KMS-11 (cell line): ENCODE measurements at regions not wholly inside any gene's neighbourhood (a gene's known extent, or its start where the extent isn't known, plus 50 kb on each side); places are given as distances from the start of the nearest gene placed in this dataset.

Experiments used
- H2AFZ ChIP-seq: fragments of 200-600 bp; sonication (generic); 2 replicates; pipeline ENCODE4 v1.6.1; 2016; ENCODE audit warnings: antibody characterized with exemption, mixed run types, low read depth
- H3K27ac ChIP-seq: fragments of 200-600 bp; sonication (generic); 2 replicates; pipeline ENCODE4 v1.6.1; 2016; ENCODE audit warnings: mild to moderate bottlenecking, mixed run types
- H3K27me3 ChIP-seq: fragments of 200-600 bp; sonication (generic); 2 replicates; pipeline ENCODE4 v1.6.1; 2017; ENCODE audit warnings: mild to moderate bottlenecking, low read depth, mixed run types, moderate library complexity; ENCODE audit not compliant: insufficient read depth
- H3K36me3 ChIP-seq: fragments of 200-600 bp; sonication (generic); 2 replicates; pipeline ENCODE4 v1.6.1; 2017; ENCODE audit warnings: mild to moderate bottlenecking, mixed run types; ENCODE audit not compliant: insufficient read depth
- H3K4me1 ChIP-seq: fragments of 200-600 bp; sonication (generic); 2 replicates; pipeline ENCODE4 v1.6.1; 2016; ENCODE audit warnings: mild to moderate bottlenecking, low read depth, mixed run types; ENCODE audit not compliant: poor library complexity, severe bottlenecking
- H3K4me2 ChIP-seq: fragments of 200-600 bp; sonication (generic); 2 replicates; pipeline ENCODE4 v1.7.0; 2016; ENCODE audit warnings: mild to moderate bottlenecking, mixed run types
- H3K4me3 ChIP-seq: fragments of 200-600 bp; sonication (generic); IDR thresholded peaks from 2 replicates; pipeline ENCODE4 v1.6.1; 2017; ENCODE audit warnings: low read depth, low read length, mixed read lengths; ENCODE audit not compliant: insufficient read depth
- H3K79me2 ChIP-seq: fragments of 200-600 bp; sonication (generic); 2 replicates; pipeline ENCODE4 v1.6.1; 2016; ENCODE audit warnings: low read depth, mixed run types; ENCODE audit not compliant: insufficient read depth
- H3K9ac ChIP-seq: fragments of 200-600 bp; sonication (generic); 2 replicates; pipeline ENCODE4 v1.6.1; 2016; ENCODE audit warnings: mild to moderate bottlenecking, mixed run types
- H4K20me1 ChIP-seq: fragments of 200-600 bp; sonication (generic); 2 replicates; pipeline ENCODE4 v1.6.1; 2016; ENCODE audit warnings: mild to moderate bottlenecking, mixed run types; ENCODE audit not compliant: insufficient read depth
- TF ChIP-seq, protein P1 (sequence below): fragments of 200-600 bp; sonication (generic); conservative IDR thresholded peaks from 2 replicates; pipeline ENCODE4 v1.6.1; 2017; ENCODE audit warnings: low read depth, mild to moderate bottlenecking, antibody characterized with exemption, low read length, moderate library complexity, mixed read lengths

DNA sequence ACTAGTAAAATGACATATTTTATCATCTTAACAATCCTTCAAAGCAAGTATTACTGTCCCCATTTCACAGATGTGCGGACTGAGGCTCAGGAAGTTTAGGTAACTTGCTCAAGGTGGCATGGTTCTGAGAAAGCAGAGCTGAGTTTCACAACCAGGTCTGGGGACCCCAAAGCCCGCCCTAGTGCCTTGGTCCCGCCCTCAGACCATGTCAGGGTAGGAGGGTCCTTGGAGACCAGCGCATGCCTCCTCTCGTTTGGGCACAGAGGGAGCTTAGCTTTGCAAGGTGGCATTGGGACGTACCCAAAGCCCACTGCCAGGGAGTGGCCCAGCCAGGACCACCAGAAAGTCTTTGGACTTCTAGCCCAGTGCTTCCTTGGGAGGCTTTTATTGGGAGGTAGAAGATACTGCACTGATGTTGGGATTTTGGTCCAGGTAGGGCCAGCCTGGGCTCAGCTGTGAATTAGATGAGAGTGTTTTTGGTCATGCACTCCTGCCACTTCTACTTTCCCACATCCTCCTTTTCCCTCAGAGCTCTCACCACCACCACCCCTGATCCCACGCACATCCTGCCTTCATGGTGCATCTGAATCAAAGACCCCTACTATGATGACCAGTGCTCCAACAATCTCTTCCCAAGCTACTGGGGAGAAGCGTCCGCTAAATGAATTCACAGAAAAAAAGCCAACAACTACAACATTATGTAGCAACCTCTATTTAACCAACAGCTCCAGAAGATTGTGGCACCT is 307.9 kb downstream of the TLE3 start:
- no peaks in the 10 kb centered on the region for H3K27me3 ChIP-seq
- H4K20me1 ChIP-seq: no peaks in the 10 kb centered on the region
- TF ChIP-seq, protein P1, sequence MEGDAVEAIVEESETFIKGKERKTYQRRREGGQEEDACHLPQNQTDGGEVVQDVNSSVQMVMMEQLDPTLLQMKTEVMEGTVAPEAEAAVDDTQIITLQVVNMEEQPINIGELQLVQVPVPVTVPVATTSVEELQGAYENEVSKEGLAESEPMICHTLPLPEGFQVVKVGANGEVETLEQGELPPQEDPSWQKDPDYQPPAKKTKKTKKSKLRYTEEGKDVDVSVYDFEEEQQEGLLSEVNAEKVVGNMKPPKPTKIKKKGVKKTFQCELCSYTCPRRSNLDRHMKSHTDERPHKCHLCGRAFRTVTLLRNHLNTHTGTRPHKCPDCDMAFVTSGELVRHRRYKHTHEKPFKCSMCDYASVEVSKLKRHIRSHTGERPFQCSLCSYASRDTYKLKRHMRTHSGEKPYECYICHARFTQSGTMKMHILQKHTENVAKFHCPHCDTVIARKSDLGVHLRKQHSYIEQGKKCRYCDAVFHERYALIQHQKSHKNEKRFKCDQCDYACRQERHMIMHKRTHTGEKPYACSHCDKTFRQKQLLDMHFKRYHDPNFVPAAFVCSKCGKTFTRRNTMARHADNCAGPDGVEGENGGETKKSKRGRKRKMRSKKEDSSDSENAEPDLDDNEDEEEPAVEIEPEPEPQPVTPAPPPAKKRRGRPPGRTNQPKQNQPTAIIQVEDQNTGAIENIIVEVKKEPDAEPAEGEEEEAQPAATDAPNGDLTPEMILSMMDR: no peak
- no peak overlapping the region for H3K27ac ChIP-seq
- no peak overlapping the region for H3K4me3 ChIP-seq
- H3K9ac ChIP-seq: no peak overlapping the region
- H3K4me2 ChIP-seq: no peak overlapping the region
- no peaks in the 10 kb centered on the region for H3K36me3 ChIP-seq
- no peak overlapping the region for H2AFZ ChIP-seq
- no peaks in the 10 kb centered on the region for H3K79me2 ChIP-seq
- no peaks in the 10 kb centered on the region for H3K4me1 ChIP-seq

DNA sequence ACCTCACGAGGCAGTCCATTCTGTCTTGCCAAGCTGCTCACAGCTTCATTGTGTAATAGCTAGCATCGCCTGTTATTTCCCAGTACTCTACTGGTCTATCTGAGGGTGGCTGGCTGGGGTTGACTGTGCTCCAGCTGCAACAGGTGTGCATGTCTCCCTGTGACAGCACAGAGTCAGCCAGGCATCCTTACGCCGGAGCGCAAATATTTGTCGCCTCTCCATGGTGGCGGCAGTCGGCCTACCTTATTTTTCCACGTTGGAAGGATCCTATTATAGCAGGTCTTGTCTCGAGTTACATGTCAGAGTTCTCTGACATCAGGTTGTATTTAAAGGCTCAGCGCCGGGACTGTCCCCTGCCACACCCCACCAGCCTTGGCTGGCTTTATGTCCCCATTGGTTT is 307.1 kb downstream of the TLE3 start:
- Histone ChIP-seq H3K27me3 (no peaks in the 10 kb centered on the region), H3K27ac (no peak overlapping the region)

DNA sequence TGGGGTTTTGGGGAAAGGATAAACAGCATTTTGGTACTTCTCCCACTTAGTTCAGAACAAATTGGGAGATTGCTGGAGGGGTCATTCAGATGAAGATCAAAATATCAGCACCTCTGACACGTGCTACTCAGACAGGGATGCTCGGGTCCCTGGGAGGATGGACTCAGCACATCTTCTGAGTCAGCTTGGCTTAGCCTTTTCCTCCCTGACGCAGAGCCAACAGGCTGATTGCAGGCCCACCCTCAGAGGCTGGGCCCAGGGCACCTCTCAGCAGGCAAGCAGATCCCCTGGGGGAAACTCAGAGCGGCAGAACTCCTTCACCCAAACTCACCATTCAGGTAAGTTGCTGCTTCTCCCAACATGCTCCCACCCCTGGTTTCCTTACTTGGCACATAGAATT is 304.9 kb downstream of the TLE3 start:
- Histone ChIP-seq H3K27me3 (no peaks in the 10 kb centered on the region), H3K9ac (no peak overlapping the region), H2AFZ (no peak overlapping the region), H3K27ac (no peak overlapping the region), H4K20me1 (no peaks in the 10 kb centered on the region), H3K4me1 (no peaks in the 10 kb centered on the region), H3K79me2 (no peaks in the 10 kb centered on the region), H3K4me3 (no peak overlapping the region), H3K36me3 (no peaks in the 10 kb centered on the region), H3K4me2 (no peak overlapping the region)
- TF ChIP-seq, protein P1: no peak

More for the DNA sequence above, 307.1 kb downstream of the TLE3 start:
- Histone ChIP-seq H3K4me2 (no peak overlapping the region), H4K20me1 (no peaks in the 10 kb centered on the region), H3K4me3 (no peak overlapping the region), H3K79me2 (no peaks in the 10 kb centered on the region), H3K4me1 (no peaks in the 10 kb centered on the region), H2AFZ (no peak overlapping the region), H3K9ac (no peak overlapping the region), H3K36me3 (no peaks in the 10 kb centered on the region)
- TF ChIP-seq, protein P1: no peak

DNA sequence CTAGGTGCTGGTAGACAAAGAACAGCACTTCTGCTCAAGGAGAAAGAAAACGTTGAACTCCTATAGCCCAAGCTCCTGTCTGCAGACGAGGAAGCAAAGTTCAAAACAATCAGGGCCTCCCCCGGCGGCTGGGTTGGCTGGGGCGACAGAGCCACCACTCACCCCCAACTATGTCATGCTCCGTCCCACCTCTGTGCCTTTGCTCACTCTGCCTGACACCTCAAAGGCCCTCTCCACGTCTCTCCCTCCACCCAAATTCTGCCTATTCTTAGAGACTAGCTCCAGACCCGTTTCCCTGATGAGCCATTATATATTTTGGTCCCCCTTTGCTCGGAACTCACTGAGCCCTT is 304.3 kb downstream of the TLE3 start:
- no peaks in the 10 kb centered on the region for H3K79me2 ChIP-seq
- H3K4me1 ChIP-seq: no peaks in the 10 kb centered on the region
- no peak overlapping the region for H3K27ac ChIP-seq
- TF ChIP-seq, protein P1: no peak
- H4K20me1 ChIP-seq: no peaks in the 10 kb centered on the region
- H3K4me2 ChIP-seq: no peak overlapping the region
- no peaks in the 10 kb centered on the region for H3K27me3 ChIP-seq
- no peak overlapping the region for H3K4me3 ChIP-seq
- H3K9ac ChIP-seq: no peak overlapping the region
- no peak overlapping the region for H2AFZ ChIP-seq
- H3K36me3 ChIP-seq: no peaks in the 10 kb centered on the region
